DOHH2 (cell line): ENCODE measurements at regions not wholly inside any gene's neighbourhood (a gene's known extent, or its start where the extent isn't known, plus 50 kb on each side); places are given as distances from the start of the nearest gene placed in this dataset.

ENCODE experiments used
- CTCF ChIP-seq: fragments of 200-600 bp; sonication (generic); IDR thresholded peaks from one replicate; pipeline ENCODE4 v1.5.1; 2014; ENCODE audit warnings: antibody characterized with exemption, mild to moderate bottlenecking, low read depth, low read length; ENCODE audit not compliant: poor library complexity, severe bottlenecking
- EZH2phosphoT487 ChIP-seq: fragments of 200-600 bp; sonication (generic); IDR thresholded peaks from 2 replicates; pipeline ENCODE4 v1.6.1; 2017; ENCODE audit warnings: borderline replicate concordance, mild to moderate bottlenecking, antibody characterized with exemption, low read length, moderate library complexity, mixed read lengths

GRCh38 chr15:91698241-91698640 is 155.3 kb upstream of the SLCO3A1 start:
- TF ChIP-seq CTCF (no peak), EZH2phosphoT487 (no peak)
